PC-9 (cell line): ENCODE measurements at regions not wholly inside any gene's neighbourhood (a gene's known extent, or its start where the extent isn't known, plus 50 kb on each side); places are given as distances from the start of the nearest gene placed in this dataset. TPM values are rescaled to one million over a fixed set of nuclear protein-coding genes. Genes with fewer than 3 reads are reported as not detected.

ENCODE experiments used
- BruUV-seq: library from RNA; stranded (reverse); fragments of 400-500 nt; replicated peaks from 2 replicates; lab custom pipeline; 2021; lab: Mats Ljungman, UMichigan
- CTCF ChIA-PET: fragments of 300-600 bp; sonication (Branson Sonifier 250); formaldehyde crosslinking; loops from one replicate; lab custom pipeline; 2022; ENCODE audit warnings: antibody characterized with exemption; lab: Charles Lee
- POLR2A ChIA-PET: fragments of 300-600 bp; sonication (Branson Sonifier 250); formaldehyde crosslinking; loops from one replicate; lab custom pipeline; 2022; ENCODE audit warnings: antibody characterized with exemption; ENCODE audit not compliant: unreplicated experiment; lab: Charles Lee
- DNase-seq, 2 experiments: peaks; one replicate each; pipeline versions ENCODE4 v3.0.0 to v3.0.0-alpha.2; 2015 to 2022; ENCODE audit warnings: mixed read lengths in 1 of 2
- H2AFZ ChIP-seq: fragments of 200-600 bp; sonication (generic); 2 replicates; pipeline ENCODE4 v1.8.1; 2017; ENCODE audit warnings: antibody characterized with exemption
- H3F3A ChIP-seq: fragments of 200-600 bp; sonication (generic); 2 replicates; pipeline ENCODE4 v1.8.1; 2017; ENCODE audit warnings: antibody characterized with exemption, mild to moderate bottlenecking, low read depth; ENCODE audit not compliant: insufficient read depth
- H3K27ac ChIP-seq: fragments of 200-600 bp; sonication (generic); 2 replicates; pipeline ENCODE4 v1.6.1; 2016; ENCODE audit warnings: mixed run types
- H3K27me3 ChIP-seq: fragments of 200-600 bp; sonication (generic); 2 replicates; pipeline ENCODE4 v1.6.1; 2016; ENCODE audit warnings: low read depth, mixed run types; ENCODE audit not compliant: insufficient read depth
- H3K36me3 ChIP-seq: fragments of 200-600 bp; sonication (generic); 2 replicates; pipeline ENCODE4 v1.6.1; 2016; ENCODE audit warnings: low read depth, mixed run types
- H3K4me1 ChIP-seq: fragments of 200-600 bp; sonication (generic); replicated peaks from 2 replicates; pipeline ENCODE4 v1.6.1; 2016; ENCODE audit warnings: mixed run types; ENCODE audit not compliant: insufficient read depth
- H3K4me2 ChIP-seq: fragments of 200-600 bp; sonication (generic); 2 replicates; pipeline ENCODE4 v1.6.1; 2017; ENCODE audit warnings: mixed run types
- H3K4me3 ChIP-seq: fragments of 200-600 bp; sonication (generic); 2 replicates; pipeline ENCODE4 v1.6.1; 2016; ENCODE audit warnings: mixed run types
- H3K79me2 ChIP-seq: fragments of 200-600 bp; sonication (generic); 2 replicates; pipeline ENCODE4 v1.6.1; 2017; ENCODE audit warnings: low read depth, mixed run types
- H3K9me2 ChIP-seq: fragments of 200-600 bp; sonication (generic); 2 replicates; pipeline ENCODE4 v1.8.1; 2017; ENCODE audit warnings: mild to moderate bottlenecking; ENCODE audit not compliant: insufficient read depth
- H3K9me3 ChIP-seq: fragments of 200-600 bp; sonication (generic); 2 replicates; pipeline ENCODE4 v1.8.1; 2016; ENCODE audit warnings: low read depth; ENCODE audit not compliant: insufficient read depth
- H4K20me1 ChIP-seq: fragments of 200-600 bp; sonication (generic); 2 replicates; pipeline ENCODE4 v1.8.1; 2017; ENCODE audit not compliant: insufficient read depth
- EZH2 ChIP-seq: fragments of 200-600 bp; sonication (generic); IDR thresholded peaks from 2 replicates; pipeline ENCODE4 v1.8.0; 2017; ENCODE audit warnings: antibody characterized with exemption, low read depth
- intact Hi-C: fragments of 100-400 bp; cut with micrococcal nuclease; formaldehyde crosslinking; loops from one replicate; pipeline ENCODE4 v1.10.0; 2022; ENCODE audit not compliant: unreplicated experiment
- microRNA-seq: library from miRNA; unstranded; fragments of <30 nt; microRNA quantifications from one replicate; pipeline ENCODE4 v1.2.0, GENCODE V29; 2021; ENCODE audit warnings: borderline number of aligned reads, borderline replicate concordance
- TF ChIP-seq, protein P1 (sequence below): fragments of 200-600 bp; sonication (generic); conservative IDR thresholded peaks from 2 replicates; pipeline ENCODE4 v1.6.1; 2017; ENCODE audit warnings: mixed run types, antibody characterized with exemption, mild to moderate bottlenecking, moderate library complexity

DNA sequence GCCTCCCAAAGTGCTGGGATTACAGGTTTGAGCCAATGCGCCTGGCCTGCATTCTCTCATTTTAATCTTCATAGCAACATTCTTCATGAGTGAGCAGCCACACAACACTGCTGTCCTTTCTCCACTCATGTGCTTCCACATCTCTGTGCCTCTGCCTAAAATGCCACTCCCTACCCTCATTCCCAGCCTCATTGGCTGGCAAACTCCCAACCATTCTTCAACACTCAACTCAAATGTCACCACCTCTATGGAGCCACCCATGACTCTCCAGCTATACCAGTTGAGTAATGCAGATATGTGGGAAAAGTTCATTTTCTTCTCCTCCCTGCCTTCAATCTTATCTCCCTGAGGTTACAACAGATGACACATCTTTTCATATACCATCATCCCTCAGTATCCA is 53.9 kb upstream of the ZC3H12A start:
- no TSS peak for BruUV-seq
- H4K20me1 ChIP-seq: no peaks in the 10 kb centered on the region
- POLR2A ChIA-PET: interaction anchor here (0.6 kb wide), 1 partner anchor 175 kb away, joined by 4 read pairs; no protein-coding TSS in a partner anchor
- H3K27me3 ChIP-seq: peaks cover 80% of the 10 kb centered on the region
- H3K79me2 ChIP-seq: no peaks in the 10 kb centered on the region
- intact Hi-C loops: no loop called here
- no peak overlapping the region for H3K4me3 ChIP-seq
- H3K27ac ChIP-seq: no peak overlapping the region
- H3K9me3 ChIP-seq: no peaks in the 10 kb centered on the region
- CTCF ChIA-PET: no interaction called here
- no peak for DNase-seq
- H3F3A ChIP-seq: no peaks in the 10 kb centered on the region
- H3K9me2 ChIP-seq: no peaks in the 10 kb centered on the region
- no peak overlapping the region for H3K4me2 ChIP-seq
- H3K36me3 ChIP-seq: no peaks in the 10 kb centered on the region
- TF ChIP-seq EZH2: no peak
- TF ChIP-seq, protein P1, sequence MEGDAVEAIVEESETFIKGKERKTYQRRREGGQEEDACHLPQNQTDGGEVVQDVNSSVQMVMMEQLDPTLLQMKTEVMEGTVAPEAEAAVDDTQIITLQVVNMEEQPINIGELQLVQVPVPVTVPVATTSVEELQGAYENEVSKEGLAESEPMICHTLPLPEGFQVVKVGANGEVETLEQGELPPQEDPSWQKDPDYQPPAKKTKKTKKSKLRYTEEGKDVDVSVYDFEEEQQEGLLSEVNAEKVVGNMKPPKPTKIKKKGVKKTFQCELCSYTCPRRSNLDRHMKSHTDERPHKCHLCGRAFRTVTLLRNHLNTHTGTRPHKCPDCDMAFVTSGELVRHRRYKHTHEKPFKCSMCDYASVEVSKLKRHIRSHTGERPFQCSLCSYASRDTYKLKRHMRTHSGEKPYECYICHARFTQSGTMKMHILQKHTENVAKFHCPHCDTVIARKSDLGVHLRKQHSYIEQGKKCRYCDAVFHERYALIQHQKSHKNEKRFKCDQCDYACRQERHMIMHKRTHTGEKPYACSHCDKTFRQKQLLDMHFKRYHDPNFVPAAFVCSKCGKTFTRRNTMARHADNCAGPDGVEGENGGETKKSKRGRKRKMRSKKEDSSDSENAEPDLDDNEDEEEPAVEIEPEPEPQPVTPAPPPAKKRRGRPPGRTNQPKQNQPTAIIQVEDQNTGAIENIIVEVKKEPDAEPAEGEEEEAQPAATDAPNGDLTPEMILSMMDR: no peak
- H3K4me1 ChIP-seq: no peaks in the 10 kb centered on the region
- H2AFZ ChIP-seq: no peak overlapping the region

DNA sequence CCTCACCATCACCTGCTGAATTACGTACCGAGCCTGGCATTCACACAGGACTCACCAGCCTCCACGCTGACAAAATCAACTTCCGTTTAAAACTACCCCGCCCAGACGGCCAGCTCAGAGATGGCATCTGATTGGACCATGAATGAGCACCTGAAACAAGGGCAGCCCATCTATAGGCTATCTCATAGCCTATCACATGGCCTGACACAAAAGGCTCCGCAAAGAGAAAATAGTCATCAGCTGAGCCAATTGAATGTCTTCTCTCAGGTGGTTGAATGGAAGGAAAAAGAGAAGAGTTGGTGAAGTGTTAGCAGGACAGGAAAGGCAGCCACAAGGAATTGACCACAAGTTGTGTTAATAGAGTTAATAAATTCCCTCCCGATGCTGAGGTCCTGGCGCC is 50.6 kb upstream of the ZC3H12A start:
- no peak overlapping the region for H3K4me3 ChIP-seq
- no peaks in the 10 kb centered on the region for H3K9me2 ChIP-seq
- BruUV-seq: no TSS peak
- TF ChIP-seq, protein P1: no peak
- TF ChIP-seq EZH2: no peak
- no peaks in the 10 kb centered on the region for H3K4me1 ChIP-seq
- no peaks in the 10 kb centered on the region for H4K20me1 ChIP-seq
- H3F3A ChIP-seq: no peaks in the 10 kb centered on the region
- H3K27ac ChIP-seq: no peak overlapping the region
- H3K4me2 ChIP-seq: no peak overlapping the region
- no peak for DNase-seq
- no peaks in the 10 kb centered on the region for H3K9me3 ChIP-seq
- H3K79me2 ChIP-seq: no peaks in the 10 kb centered on the region
- H3K27me3 ChIP-seq: peaks cover 73% of the 10 kb centered on the region
- no peak overlapping the region for H2AFZ ChIP-seq
- ChIA-PET POLR2A (no interaction called here), CTCF (no interaction called here)
- no peaks in the 10 kb centered on the region for H3K36me3 ChIP-seq
- intact Hi-C loops: no loop called here

DNA sequence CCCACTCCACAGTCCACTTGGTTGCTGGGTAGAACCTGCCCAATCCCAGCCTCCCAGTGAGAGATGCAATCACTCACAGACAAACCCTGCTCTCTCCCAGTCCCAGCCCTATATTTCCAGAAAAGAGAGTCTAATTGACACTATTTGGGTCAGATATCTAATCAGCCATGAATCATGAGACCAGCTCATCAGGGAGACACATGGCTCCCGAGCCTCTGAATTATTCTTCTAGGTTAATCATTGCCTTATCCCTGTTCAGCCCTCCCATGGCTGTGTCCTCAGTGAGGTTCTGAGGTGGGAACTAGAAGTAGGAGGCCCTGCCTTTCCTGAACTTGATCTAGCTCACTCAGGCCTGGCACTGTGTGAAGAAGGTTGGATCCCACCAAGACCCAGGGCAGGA is 49.9 kb upstream of the ZC3H12A start:
- Histone ChIP-seq H3K27ac (no peak overlapping the region), H3K4me1 (no peaks in the 10 kb centered on the region), H3K4me3 (no peak overlapping the region), H3F3A (no peaks in the 10 kb centered on the region), H3K4me2 (no peak overlapping the region), H3K9me3 (no peaks in the 10 kb centered on the region), H4K20me1 (no peaks in the 10 kb centered on the region), H2AFZ (no peak overlapping the region), H3K36me3 (no peaks in the 10 kb centered on the region), H3K79me2 (no peaks in the 10 kb centered on the region), H3K9me2 (no peaks in the 10 kb centered on the region), H3K27me3 (peaks cover 69% of the 10 kb centered on the region)
- intact Hi-C loops: no loop called here
- TF ChIP-seq, protein P1: no peak
- TF ChIP-seq EZH2: no peak
- POLR2A ChIA-PET: no interaction called here
- CTCF ChIA-PET: no interaction called here
- BruUV-seq: no TSS peak
- DNase-seq: no peak

Small RNA genes lying in the stretch of these regions (microRNA-seq; reads per million reads assigned to microRNA genes)
- gene MIR4255: not detected
